ENCODE measurements at regions not wholly inside any gene's neighbourhood (a gene's known extent, or its start where the extent isn't known, plus 50 kb on each side); places are given as distances from the start of the nearest gene placed in this dataset.

- Histone ChIP-seq H2AFZ (ENCODE audit: low read depth, low read length) (no peak overlapping the region), H3K9me1 (ENCODE audit: control insufficient read depth, insufficient read depth, low read length) (no peaks in the 10 kb centered on the region), H3K4me2 (ENCODE audit: insufficient read depth, low read length) (no peak overlapping the region), H3K9me3 (replicated peaks; ENCODE audit: control insufficient read depth, insufficient read depth, low read depth, low read length) (no peaks in the 10 kb centered on the region), H3K4me3 (no peak overlapping the region), H3K4me1 (replicated peaks in 1 of 2; ENCODE audit: control insufficient read depth in 2 of 2, insufficient read depth in 2 of 2, low read length in 2 of 2) (no peaks in the 10 kb centered on the region), H3K27ac (ENCODE audit: extremely low read depth, low read depth, low read length) (no peak overlapping the region), H3K36me3 (ENCODE audit: control insufficient read depth, insufficient read depth, low read length) (no peaks in the 10 kb centered on the region), H3K9ac (ENCODE audit: insufficient read depth in 1 of 2, low read depth in 2 of 2, low read length in 2 of 2) (no peak overlapping the region), H4K20me1 (replicated peaks; ENCODE audit: control insufficient read depth, insufficient read depth, low read length) (no peaks in the 10 kb centered on the region), H3K79me2 (ENCODE audit: control insufficient read depth, insufficient read depth, low read length) (no peaks in the 10 kb centered on the region), H3K27me3 (ENCODE audit: control insufficient read depth in 2 of 2, insufficient read depth in 2 of 2, low read length in 2 of 2) (peaks cover 5 to 9% of the 10 kb centered on the region in 2 experiments; a peak in 4 of 5 replicates)
- ChIA-PET CTCF (ENCODE audit: low intra/inter-chr PET ratio) (no interaction called here), POLR2A (no interaction called here)
- 0% methylated on average over 6 of the region's 6 CpGs for WGBS (ENCODE audit: insufficient coverage, low coverage, missing lambda C conversion rate)
- intact Hi-C loops (cut with micrococcal nuclease), result loop anchor here (10.0 kb wide), 1 partner anchor 446 kb away; no protein-coding TSS in a partner anchor
- ATAC-seq (peak; percentile 56; the same call in 2 of the 3 replicates), FAIRE-seq (peak; percentile 49), DNase-seq (ENCODE audit: extremely low read depth in 1 of 4, low spot score in 3 of 4) (peak in 1 of 4 experiments; percentile 22)
- in situ Hi-C loops (cut with MboI), result no loop called here
- no TSS peak for BruUV-seq (replicated peaks)
- TF ChIP-seq ZBTB40 (IDR thresholded peaks at IDR 0.05), result no peak
- no peak for TF ChIP-seq ZBTB40 (CRISPR knock-in tag; IDR thresholded peaks at IDR 0.05)
- TF ChIP-seq RBM22 (IDR thresholded peaks at IDR 0.05; ENCODE audit: low read depth, low read length, poor library complexity, severe bottlenecking), result no peak
- TF ChIP-seq DEAF1 (CRISPR knock-in tag; IDR thresholded peaks at IDR 0.05), result 0 out of 2 replicates have a peak, but pooled peaks have one; percentile 20
- peak; percentile 34 to 53 (median 42) for TF ChIP-seq CTCF (IDR thresholded peaks at IDR 0.05 in 2 of 3, conservative IDR thresholded peaks at IDR 0.05 in 1 of 3; ENCODE audit: insufficient read depth in 2 of 3, low read depth in 1 of 3, low read length in 3 of 3)
- TF ChIP-seq SMC3 (conservative IDR thresholded peaks at IDR 0.05; ENCODE audit: insufficient read depth, low read depth, low read length), result 0 out of 2 replicates have a peak, but pooled peaks have one; percentile 24
- TF ChIP-seq HINFP (tag; conservative IDR thresholded peaks at IDR 0.05; ENCODE audit: low read depth), result no peak
- no peak for TF ChIP-seq EHMT2 (IDR thresholded peaks at IDR 0.05)
These were observed 273.3 kb upstream of the TCF4 start for GRCh38 chr18:55861266-55861665.
